ENCODE measurements at regions not wholly inside any gene's neighbourhood (a gene's known extent, or its start where the extent isn't known, plus 50 kb on each side); places are given as distances from the start of the nearest gene placed in this dataset.

DNA sequence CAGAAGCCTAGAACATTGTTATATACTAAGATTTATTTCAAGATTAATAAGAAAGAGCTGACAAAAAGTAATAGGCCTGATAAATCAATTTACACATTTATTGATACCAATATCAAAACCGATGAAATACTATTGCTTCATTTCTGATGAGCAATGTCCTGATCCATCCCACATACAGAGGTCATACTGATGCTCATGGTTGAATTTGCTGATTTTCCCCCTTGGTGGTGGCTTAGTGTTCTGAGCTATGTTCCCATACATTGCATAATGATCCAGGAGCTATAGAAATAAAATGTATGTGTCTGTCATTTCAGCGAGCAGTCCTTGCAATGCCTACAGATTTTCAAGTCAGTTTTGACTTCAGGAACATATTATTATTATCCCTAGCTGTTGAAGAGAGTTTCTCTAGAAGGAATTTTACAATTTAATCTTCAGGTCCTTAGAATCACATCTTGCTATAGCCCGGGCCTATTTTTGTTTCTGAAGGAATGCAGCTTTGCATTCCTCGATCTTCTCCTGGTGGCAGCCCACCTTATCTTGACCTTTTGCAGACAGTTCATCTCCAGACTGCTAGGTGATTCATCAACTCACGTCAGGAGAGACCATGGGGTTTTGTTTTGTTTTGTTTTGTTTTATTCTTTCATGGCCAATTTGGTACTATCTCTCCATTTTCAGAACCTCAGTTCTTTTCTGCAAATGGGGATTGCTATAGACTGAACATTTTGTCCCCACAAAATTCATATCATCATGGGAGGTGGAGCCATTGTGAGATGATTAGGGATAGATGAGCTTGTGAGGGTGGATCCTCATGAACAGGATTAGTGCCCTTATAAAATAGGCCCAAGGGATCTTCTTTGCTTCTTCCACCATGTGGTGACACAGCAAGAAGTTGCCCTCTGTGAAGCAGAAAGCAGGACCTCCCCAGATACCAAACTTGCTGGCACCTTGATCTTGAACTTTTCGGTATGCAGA, 465.6 kb upstream of the IGFBP3 start (continued):
- TF ChIP-seq, protein P1, sequence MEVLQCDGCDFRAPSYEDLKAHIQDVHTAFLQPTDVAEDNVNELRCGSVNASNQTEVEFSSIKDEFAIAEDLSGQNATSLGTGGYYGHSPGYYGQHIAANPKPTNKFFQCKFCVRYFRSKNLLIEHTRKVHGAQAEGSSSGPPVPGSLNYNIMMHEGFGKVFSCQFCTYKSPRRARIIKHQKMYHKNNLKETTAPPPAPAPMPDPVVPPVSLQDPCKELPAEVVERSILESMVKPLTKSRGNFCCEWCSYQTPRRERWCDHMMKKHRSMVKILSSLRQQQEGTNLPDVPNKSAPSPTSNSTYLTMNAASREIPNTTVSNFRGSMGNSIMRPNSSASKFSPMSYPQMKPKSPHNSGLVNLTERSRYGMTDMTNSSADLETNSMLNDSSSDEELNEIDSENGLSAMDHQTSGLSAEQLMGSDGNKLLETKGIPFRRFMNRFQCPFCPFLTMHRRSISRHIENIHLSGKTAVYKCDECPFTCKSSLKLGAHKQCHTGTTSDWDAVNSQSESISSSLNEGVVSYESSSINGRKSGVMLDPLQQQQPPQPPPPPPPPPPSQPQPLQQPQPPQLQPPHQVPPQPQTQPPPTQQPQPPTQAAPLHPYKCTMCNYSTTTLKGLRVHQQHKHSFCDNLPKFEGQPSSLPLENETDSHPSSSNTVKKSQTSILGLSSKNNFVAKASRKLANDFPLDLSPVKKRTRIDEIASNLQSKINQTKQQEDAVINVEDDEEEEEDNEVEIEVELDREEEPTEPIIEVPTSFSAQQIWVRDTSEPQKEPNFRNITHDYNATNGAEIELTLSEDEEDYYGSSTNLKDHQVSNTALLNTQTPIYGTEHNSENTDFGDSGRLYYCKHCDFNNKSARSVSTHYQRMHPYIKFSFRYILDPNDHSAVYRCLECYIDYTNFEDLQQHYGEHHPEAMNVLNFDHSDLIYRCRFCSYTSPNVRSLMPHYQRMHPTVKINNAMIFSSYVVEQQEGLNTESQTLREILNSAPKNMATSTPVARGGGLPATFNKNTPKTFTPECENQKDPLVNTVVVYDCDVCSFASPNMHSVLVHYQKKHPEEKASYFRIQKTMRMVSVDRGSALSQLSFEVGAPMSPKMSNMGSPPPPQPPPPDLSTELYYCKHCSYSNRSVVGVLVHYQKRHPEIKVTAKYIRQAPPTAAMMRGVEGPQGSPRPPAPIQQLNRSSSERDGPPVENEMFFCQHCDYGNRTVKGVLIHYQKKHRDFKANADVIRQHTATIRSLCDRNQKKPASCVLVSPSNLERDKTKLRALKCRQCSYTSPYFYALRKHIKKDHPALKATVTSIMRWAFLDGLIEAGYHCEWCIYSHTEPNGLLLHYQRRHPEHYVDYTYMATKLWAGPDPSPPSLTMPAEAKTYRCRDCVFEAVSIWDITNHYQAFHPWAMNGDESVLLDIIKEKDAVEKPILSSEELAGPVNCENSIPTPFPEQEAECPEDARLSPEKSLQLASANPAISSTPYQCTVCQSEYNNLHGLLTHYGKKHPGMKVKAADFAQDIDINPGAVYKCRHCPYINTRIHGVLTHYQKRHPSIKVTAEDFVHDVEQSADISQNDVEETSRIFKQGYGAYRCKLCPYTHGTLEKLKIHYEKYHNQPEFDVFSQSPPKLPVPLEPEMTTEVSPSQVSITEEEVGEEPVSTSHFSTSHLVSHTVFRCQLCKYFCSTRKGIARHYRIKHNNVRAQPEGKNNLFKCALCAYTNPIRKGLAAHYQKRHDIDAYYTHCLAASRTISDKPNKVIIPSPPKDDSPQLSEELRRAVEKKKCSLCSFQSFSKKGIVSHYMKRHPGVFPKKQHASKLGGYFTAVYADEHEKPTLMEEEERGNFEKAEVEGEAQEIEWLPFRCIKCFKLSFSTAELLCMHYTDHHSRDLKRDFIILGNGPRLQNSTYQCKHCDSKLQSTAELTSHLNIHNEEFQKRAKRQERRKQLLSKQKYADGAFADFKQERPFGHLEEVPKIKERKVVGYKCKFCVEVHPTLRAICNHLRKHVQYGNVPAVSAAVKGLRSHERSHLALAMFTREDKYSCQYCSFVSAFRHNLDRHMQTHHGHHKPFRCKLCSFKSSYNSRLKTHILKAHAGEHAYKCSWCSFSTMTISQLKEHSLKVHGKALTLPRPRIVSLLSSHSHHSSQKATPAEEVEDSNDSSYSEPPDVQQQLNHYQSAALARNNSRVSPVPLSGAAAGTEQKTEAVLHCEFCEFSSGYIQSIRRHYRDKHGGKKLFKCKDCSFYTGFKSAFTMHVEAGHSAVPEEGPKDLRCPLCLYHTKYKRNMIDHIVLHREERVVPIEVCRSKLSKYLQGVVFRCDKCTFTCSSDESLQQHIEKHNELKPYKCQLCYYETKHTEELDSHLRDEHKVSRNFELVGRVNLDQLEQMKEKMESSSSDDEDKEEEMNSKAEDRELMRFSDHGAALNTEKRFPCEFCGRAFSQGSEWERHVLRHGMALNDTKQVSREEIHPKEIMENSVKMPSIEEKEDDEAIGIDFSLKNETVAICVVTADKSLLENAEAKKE (CRISPR knock-in tag; IDR thresholded peaks at IDR 0.05): no peak
- TF ChIP-seq JUNB (IDR thresholded peaks at IDR 0.05; ENCODE audit: unreplicated experiment): no peak

DNA sequence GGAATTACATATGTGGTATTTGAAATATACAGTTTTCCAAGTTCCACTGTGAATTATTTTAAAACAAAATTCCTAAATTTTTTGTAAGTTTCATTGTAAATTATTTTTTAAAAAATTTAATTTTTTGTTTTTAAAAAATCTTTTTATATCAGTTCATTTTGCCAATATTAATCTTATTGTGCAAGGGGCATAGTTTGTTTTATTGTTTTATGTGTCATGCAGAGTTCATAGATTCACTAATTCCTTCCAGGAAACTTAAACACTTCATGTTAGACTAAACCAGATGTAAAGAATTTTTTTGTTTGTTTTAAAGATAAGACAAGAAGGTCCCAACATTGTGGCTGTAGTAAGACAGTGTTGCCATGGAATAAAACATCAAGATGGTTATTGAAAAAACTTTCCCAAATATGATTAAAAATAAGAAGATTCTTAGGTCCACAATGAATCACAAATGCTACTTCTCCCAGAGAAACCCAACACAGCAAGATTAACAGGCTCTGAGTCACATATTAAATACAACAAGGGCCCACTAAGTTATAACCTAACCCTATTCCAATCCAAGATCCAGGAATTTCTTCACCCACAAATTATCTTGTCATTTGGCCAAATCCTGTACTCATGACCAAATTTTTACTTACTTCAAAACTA, 464.7 kb upstream of the IGFBP3 start:
- Mint-ChIP-seq H3K27me3 (ENCODE audit: insufficient read depth, low read depth, poor library complexity) (peaks cover 4% of the 10 kb centered on the region), H3K36me3 (ENCODE audit: low read depth) (no peaks in the 10 kb centered on the region), H3K27ac (no peak overlapping the region), H3K4me3 (no peak overlapping the region), H3K9me3 (peaks cover 4% of the 10 kb centered on the region; the same call in 1 of the 3 replicates), H3K4me1 (no peaks in the 10 kb centered on the region; the same call in 2 of the 3 replicates)
- H3K36me3 ChIP-seq (ENCODE audit: insufficient read depth): no peaks in the 10 kb centered on the region
- H3F3A ChIP-seq (replicated peaks; ENCODE audit: low read depth): no peaks in the 10 kb centered on the region
- no peak overlapping the region for H3K4me2 ChIP-seq
- no peak for TF ChIP-seq POLR2AphosphoS5 (IDR thresholded peaks at IDR 0.05; ENCODE audit: low read depth)
- TF ChIP-seq, protein P1 (CRISPR knock-in tag; IDR thresholded peaks at IDR 0.05): no peak
- no peaks in the 10 kb centered on the region for H3K79me2 ChIP-seq (replicated peaks; ENCODE audit: insufficient read depth)
- no peaks in the 10 kb centered on the region for H4K20me1 ChIP-seq (replicated peaks; ENCODE audit: insufficient read depth)
- H3K27ac ChIP-seq (ENCODE audit: low read depth): no peak overlapping the region
- no peak for DNase-seq (ENCODE audit: low spot score)
- no peaks in the 10 kb centered on the region for H3K4me1 ChIP-seq (ENCODE audit: insufficient read depth)
- H2AFZ ChIP-seq: no peak overlapping the region
- no peaks in the 10 kb centered on the region for H3K27me3 ChIP-seq (ENCODE audit: insufficient read depth)
- H3K4me3 ChIP-seq: no peak overlapping the region
- no peak for ATAC-seq
- H3K9me2 ChIP-seq (ENCODE audit: insufficient read depth): peaks cover 3% of the 10 kb centered on the region; the same call in 1 of the 2 replicates
